Natural killer cell (primary cell): ENCODE measurements at regions not wholly inside any gene's neighbourhood (a gene's known extent, or its start where the extent isn't known, plus 50 kb on each side); places are given as distances from the start of the nearest gene placed in this dataset.

Experiments
- ATAC-seq, 3 donors: fragments of 150-1000 bp in 2 of 3; fragments of 200-7000 bp in 1 of 3; cut with Tn5 transposase; 1 replicate in 1 of 3; 2 replicates in 2 of 3; pipeline ENCODE4 v1.10.0; 2021; ENCODE audit warnings: mild to moderate bottlenecking in 2 of 3, moderate library complexity in 2 of 3
- DNase-seq, 2 donors: peaks; one replicate each; pipeline versions ENCODE4 v3.0.0 to v3.0.0-alpha.2; 2013 to 2021; ENCODE audit warnings: mixed read lengths in 1 of 2
- H3K27ac ChIP-seq: one replicate; pipeline ENCODE4 v1.5.1; 2013; ENCODE audit warnings: mild to moderate bottlenecking, low read length
- H3K27me3 ChIP-seq: one replicate; pipeline ENCODE4 v1.6.1; 2013; ENCODE audit warnings: low read length; ENCODE audit not compliant: control insufficient read depth, insufficient read depth
- H3K36me3 ChIP-seq: one replicate; pipeline ENCODE4 v1.6.1; 2013; ENCODE audit warnings: low read length; ENCODE audit not compliant: control insufficient read depth, insufficient read depth
- H3K4me1 ChIP-seq: one replicate; pipeline ENCODE4 v1.6.1; 2013; ENCODE audit warnings: low read length; ENCODE audit not compliant: control insufficient read depth, insufficient read depth
- H3K4me3 ChIP-seq: one replicate; pipeline ENCODE4 v1.5.1; 2013; ENCODE audit warnings: low read length
- H3K9me3 ChIP-seq: one replicate; pipeline ENCODE4 v1.6.1; 2013; ENCODE audit warnings: low read length; ENCODE audit not compliant: control insufficient read depth, insufficient read depth
- H3K27ac Mint-ChIP-seq, 2 donors: one replicate each; pipeline ENCODE4 v1.8.0; 2022; ENCODE audit warnings: mild to moderate bottlenecking in 2 of 2, mixed read lengths in 2 of 2, moderate library complexity in 1 of 2
- H3K27me3 Mint-ChIP-seq, 2 donors: one replicate each; pipeline ENCODE4 v1.8.0; 2022; ENCODE audit warnings: low read depth in 2 of 2, mixed read lengths in 2 of 2
- H3K36me3 Mint-ChIP-seq: one replicate; pipeline ENCODE4 v1.8.0; 2022; ENCODE audit warnings: mixed read lengths
- H3K4me1 Mint-ChIP-seq, 2 donors: one replicate each; pipeline ENCODE4 v1.8.0; 2022; ENCODE audit warnings: mixed read lengths in 2 of 2
- H3K4me3 Mint-ChIP-seq: one replicate; pipeline ENCODE4 v1.8.0; 2022; ENCODE audit warnings: mild to moderate bottlenecking, moderate library complexity, mixed read lengths
- H3K9me3 Mint-ChIP-seq, 2 donors: one replicate each; pipeline ENCODE4 v1.8.0; 2022; ENCODE audit warnings: mixed read lengths in 2 of 2
- CTCF ChIP-seq: fragments of 200-600 bp; IDR thresholded peaks from one replicate; pipeline ENCODE4 v1.8.0; 2022; ENCODE audit warnings: antibody characterized with exemption
- WGBS: methylation state at CpG from one replicate; pipeline ENCODE4 v1.1.7; 2013; ENCODE audit warnings: missing lambda C conversion rate; ENCODE audit not compliant: insufficient coverage; 5-methylcytosine and 5-hydroxymethylcytosine counted together
- intact Hi-C: fragments of 100-400 bp; cut with micrococcal nuclease; formaldehyde crosslinking; loops from one replicate; pipeline ENCODE4 v1.14.2; 2022

- no peak for TF ChIP-seq CTCF
- 67% methylated on average over 3 of the region's 3 CpGs for WGBS
- H3K9me3 Mint-ChIP-seq, result peaks cover 6 to 7% of the 10 kb centered on the region in 2 donors
- H3K36me3 Mint-ChIP-seq, result no peaks in the 10 kb centered on the region
- no peak overlapping the region for H3K27ac Mint-ChIP-seq
- Histone ChIP-seq H3K9me3 (peaks cover 12% of the 10 kb centered on the region), H3K4me3 (no peak overlapping the region), H3K27ac (no peak overlapping the region), H3K4me1 (no peaks in the 10 kb centered on the region), H3K27me3 (no peaks in the 10 kb centered on the region), H3K36me3 (no peaks in the 10 kb centered on the region)
- intact Hi-C loops, result no loop called here
- no peak overlapping the region for H3K4me3 Mint-ChIP-seq
- H3K27me3 Mint-ChIP-seq, result no peaks in the 10 kb centered on the region
- DNase-seq (no peak), ATAC-seq (no peak)
- H3K4me1 Mint-ChIP-seq, result no peaks in the 10 kb centered on the region
Observed at GRCh38 chr6:133171989-133172604, 69.1 kb upstream of the EYA4 start.

GRCh38 chr6:133173276-133173675 is 67.9 kb upstream of the EYA4 start:
- Mint-ChIP-seq H3K9me3 (peaks cover 5% of the 10 kb centered on the region in 2 donors), H3K36me3 (no peaks in the 10 kb centered on the region), H3K27ac (no peak overlapping the region), H3K4me3 (no peak overlapping the region), H3K27me3 (no peaks in the 10 kb centered on the region), H3K4me1 (no peaks in the 10 kb centered on the region)
- WGBS, result 54% methylated on average over 2 of the region's 4 CpGs
- DNase-seq (no peak), ATAC-seq (no peak)
- Histone ChIP-seq H3K27ac (no peak overlapping the region), H3K27me3 (no peaks in the 10 kb centered on the region), H3K4me3 (no peak overlapping the region), H3K9me3 (peaks cover 12% of the 10 kb centered on the region), H3K36me3 (no peaks in the 10 kb centered on the region), H3K4me1 (no peaks in the 10 kb centered on the region)
- intact Hi-C loops, result no loop called here
- no peak for TF ChIP-seq CTCF

- Histone ChIP-seq H3K4me1 (no peaks in the 10 kb centered on the region), H3K27me3 (no peaks in the 10 kb centered on the region), H3K27ac (no peak overlapping the region), H3K9me3 (no peaks in the 10 kb centered on the region), H3K4me3 (no peak overlapping the region), H3K36me3 (no peaks in the 10 kb centered on the region)
- Mint-ChIP-seq H3K4me1 (no peaks in the 10 kb centered on the region), H3K36me3 (no peaks in the 10 kb centered on the region), H3K4me3 (no peak overlapping the region), H3K27ac (no peak overlapping the region), H3K9me3 (peaks cover 2% of the 10 kb centered on the region in 2 donors), H3K27me3 (no peaks in the 10 kb centered on the region)
- intact Hi-C loops, result no loop called here
- no peak for ATAC-seq
- no peak for TF ChIP-seq CTCF
- DNase-seq, result no peak
Observed at GRCh38 chr6:133179481-133179880, 61.7 kb upstream of the EYA4 start.

GRCh38 chr6:133183691-133184090 is 57.5 kb upstream of the EYA4 start:
- DNase-seq (no peak), ATAC-seq (no peak)
- Histone ChIP-seq H3K9me3 (no peaks in the 10 kb centered on the region), H3K4me3 (no peak overlapping the region), H3K36me3 (no peaks in the 10 kb centered on the region), H3K27me3 (no peaks in the 10 kb centered on the region), H3K27ac (no peak overlapping the region), H3K4me1 (no peaks in the 10 kb centered on the region)
- Mint-ChIP-seq H3K4me3 (no peak overlapping the region), H3K9me3 (no peaks in the 10 kb centered on the region), H3K27ac (no peak overlapping the region), H3K4me1 (no peaks in the 10 kb centered on the region), H3K27me3 (no peaks in the 10 kb centered on the region), H3K36me3 (no peaks in the 10 kb centered on the region)
- no peak for TF ChIP-seq CTCF
- 88% methylated on average over 2 of the region's 2 CpGs for WGBS
- intact Hi-C loops, result no loop called here
